HCT116 (cell line): ENCODE measurements at regions not wholly inside any gene's neighbourhood (a gene's known extent, or its start where the extent isn't known, plus 50 kb on each side); places are given as distances from the start of the nearest gene placed in this dataset.

ENCODE experiments used
- ATAC-seq: fragments of 200-7000 bp; cut with Tn5 transposase; 2 replicates; pipeline ENCODE4 v1.9.1; 2020; ENCODE audit warnings: mild to moderate bottlenecking, moderate library complexity
- BruUV-seq: library from RNA; stranded (reverse); fragments of 400-500 nt; replicated peaks from 2 replicates; lab custom pipeline; 2021; lab: Mats Ljungman, UMichigan
- CTCF ChIA-PET: fragments of 300-600 bp; sonication (Branson Sonifier 250); formaldehyde crosslinking; loops from one replicate; lab custom pipeline; 2021; ENCODE audit warnings: antibody characterized with exemption; lab: Charles Lee
- POLR2A ChIA-PET: fragments of 300-600, 350-600 bp; sonication (Branson Sonifier 250); formaldehyde crosslinking; loops from one replicate; lab custom pipeline; 2021; ENCODE audit warnings: antibody characterized with exemption; lab: Charles Lee
- RAD21 ChIA-PET, 2 experiments: fragments of 300-600 bp; sonication (Branson Sonifier 250); formaldehyde crosslinking; loops; one replicate each; lab custom pipeline; 2023; ENCODE audit warnings: low total read pairs in 2 of 2; ENCODE audit not compliant: uncharacterized antibody in 2 of 2, unreplicated experiment in 2 of 2, low non-redundant PET in 1 of 2; lab: Charles Lee
- DNase-seq: peaks from one replicate; pipeline ENCODE4 v3.0.0-alpha.2; 2010; ENCODE audit warnings: low read depth, low spot score
- H2AFZ ChIP-seq: fragments of 200-600 bp; shearing (Covaris generic), sonication (generic); 2 replicates; pipeline ENCODE4 v1.6.1; 2017; ENCODE audit warnings: low read depth, mixed run types, mixed read lengths, antibody characterized with exemption, low read length; ENCODE audit not compliant: poor library complexity, severe bottlenecking
- H3K27ac ChIP-seq: 2 replicates; pipeline ENCODE4 v1.5.1; 2012; ENCODE audit warnings: low read depth, low read length
- H3K27me3 ChIP-seq: fragments of 200-600 bp; sonication (generic); 2 replicates; pipeline ENCODE4 v1.6.1; 2016; ENCODE audit warnings: mixed run types, low read length, mixed read lengths; ENCODE audit not compliant: insufficient read depth
- H3K36me3 ChIP-seq, 2 experiments: fragments of 200-500 bp in 1 of 2; fragments of 200-600 bp in 1 of 2; sonication (Bioruptor generic) in 1 of 2; sonication (generic) in 1 of 2; 2 replicates each; pipeline versions ENCODE4 v1.5.1 to v1.6.1; 2014 to 2016; ENCODE audit warnings: low read length in 2 of 2, inconsistent platforms in 1 of 2, mixed read lengths in 1 of 2, mixed run types in 1 of 2; ENCODE audit not compliant: insufficient read depth in 2 of 2, control insufficient read depth in 1 of 2
- H3K4me1 ChIP-seq, 2 experiments: fragments of 200-600 bp in 1 of 2; sonication (generic) in 1 of 2; 2 replicates each; pipeline versions ENCODE4 v1.5.1 to v1.6.1; 2012 to 2017; ENCODE audit warnings: low read length in 2 of 2, inconsistent platforms in 1 of 2, mild to moderate bottlenecking in 1 of 2, mixed read lengths in 1 of 2, mixed run types in 1 of 2, moderate library complexity in 1 of 2; ENCODE audit not compliant: insufficient read depth in 2 of 2, control insufficient read depth in 1 of 2
- H3K4me2 ChIP-seq: fragments of 200-600 bp; sonication (generic); 2 replicates; pipeline ENCODE4 v1.6.1; 2017; ENCODE audit warnings: mixed run types, low read length, mixed read lengths
- H3K4me3 ChIP-seq, 2 experiments: fragments of 200-600 bp in 1 of 2; sonication (generic) in 1 of 2; replicated peaks in 1 of 2; 2 replicates each; pipeline ENCODE4 v1.5.1; 2011 to 2016; ENCODE audit warnings: low read length in 2 of 2, control low read depth in 1 of 2, low read depth in 1 of 2, mild to moderate bottlenecking in 1 of 2, mixed read lengths in 1 of 2, mixed run types in 1 of 2
- H3K79me2 ChIP-seq: fragments of 200-600 bp; sonication (generic); 2 replicates; pipeline ENCODE4 v1.6.1; 2017; ENCODE audit warnings: mild to moderate bottlenecking, mixed run types, low read length, moderate library complexity, mixed read lengths; ENCODE audit not compliant: insufficient read depth
- H3K9ac ChIP-seq: fragments of 200-600 bp; sonication (generic); 2 replicates; pipeline ENCODE4 v1.6.1; 2016; ENCODE audit warnings: low read length, mixed read lengths
- H3K9me2 ChIP-seq: fragments of 200-600 bp; sonication (generic), shearing (Covaris generic); 2 replicates; pipeline ENCODE4 v1.6.1; 2017; ENCODE audit warnings: mixed run types, mild to moderate bottlenecking, moderate library complexity; ENCODE audit not compliant: insufficient read depth
- H3K9me3 ChIP-seq, 2 experiments: fragments of 200-500 bp in 1 of 2; fragments of 200-600 bp in 1 of 2; sonication (Bioruptor generic) in 1 of 2; sonication (generic) in 1 of 2; 2 replicates each; pipeline ENCODE4 v1.6.1; 2014 to 2017; ENCODE audit warnings: low read length in 2 of 2, mixed read lengths in 2 of 2, inconsistent platforms in 1 of 2, low read depth in 1 of 2, mild to moderate bottlenecking in 1 of 2, mixed run types in 1 of 2, moderate library complexity in 1 of 2; ENCODE audit not compliant: control insufficient read depth in 1 of 2, insufficient read depth in 1 of 2
- H4K20me1 ChIP-seq: fragments of 200-600 bp; sonication (generic), shearing (Covaris generic); 2 replicates; pipeline ENCODE4 v1.6.1; 2017; ENCODE audit warnings: mixed run types, mild to moderate bottlenecking, moderate library complexity; ENCODE audit not compliant: insufficient read depth
- CBX3 ChIP-seq: IDR thresholded peaks from 2 replicates; pipeline ENCODE4 v1.6.1; 2012; ENCODE audit warnings: low read depth
- CEBPB ChIP-seq: IDR thresholded peaks from 2 replicates; pipeline ENCODE4 v1.6.1; 2012; ENCODE audit warnings: low read depth
- EGR1 ChIP-seq: IDR thresholded peaks from 2 replicates; pipeline ENCODE4 v1.6.1; 2012; ENCODE audit warnings: low read depth
- ELF1 ChIP-seq: IDR thresholded peaks from 2 replicates; pipeline ENCODE4 v1.6.1; 2012; ENCODE audit warnings: low read depth, borderline replicate concordance
- EZH2 ChIP-seq: fragments of 200-600 bp; sonication (generic); IDR thresholded peaks from 2 replicates; pipeline ENCODE4 v1.6.1; 2017; ENCODE audit warnings: antibody characterized with exemption, mixed run types
- EZH2phosphoT487 ChIP-seq: fragments of 200-600 bp; IDR thresholded peaks from 2 replicates; pipeline ENCODE4 v1.6.1; 2018; ENCODE audit warnings: antibody characterized with exemption, borderline replicate concordance
- FOSL1 ChIP-seq: IDR thresholded peaks from 2 replicates; pipeline ENCODE4 v1.6.1; 2012; ENCODE audit warnings: low read depth
- JUND ChIP-seq: IDR thresholded peaks from 2 replicates; pipeline ENCODE4 v1.6.1; 2012
- MAX ChIP-seq: IDR thresholded peaks from 2 replicates; pipeline ENCODE4 v1.6.1; 2012
- POLR2A ChIP-seq: IDR thresholded peaks from 2 replicates; pipeline ENCODE4 v1.7.0; 2011; ENCODE audit warnings: borderline replicate concordance; ENCODE audit not compliant: insufficient read depth, insufficient read length; ENCODE audit errors: extremely low read depth
- POLR2AphosphoS5 ChIP-seq: IDR thresholded peaks from 2 replicates; pipeline ENCODE4 v1.6.1; 2011; ENCODE audit warnings: mild to moderate bottlenecking, low read depth, low read length, moderate library complexity
- RAD21 ChIP-seq: IDR thresholded peaks from 2 replicates; pipeline ENCODE4 v1.6.1; 2012; ENCODE audit warnings: low read depth, mild to moderate bottlenecking
- REST ChIP-seq: IDR thresholded peaks from 2 replicates; pipeline ENCODE4 v1.6.1; 2012; ENCODE audit warnings: low read depth
- SIN3A ChIP-seq: IDR thresholded peaks from 2 replicates; pipeline ENCODE4 v1.6.1; 2012; ENCODE audit warnings: low read depth
- SP1 ChIP-seq: IDR thresholded peaks from 2 replicates; pipeline ENCODE4 v1.6.1; 2012; ENCODE audit warnings: low read depth
- SRF ChIP-seq: IDR thresholded peaks from 2 replicates; pipeline ENCODE4 v1.6.1; 2012; ENCODE audit warnings: low read depth
- TCF7L2 ChIP-seq: IDR thresholded peaks from 2 replicates; pipeline ENCODE4 v1.7.0; 2011; ENCODE audit warnings: borderline replicate concordance, inconsistent platforms; ENCODE audit not compliant: insufficient read depth, insufficient read length; ENCODE audit errors: extremely low read depth
- YY1 ChIP-seq: IDR thresholded peaks from 2 replicates; pipeline ENCODE4 v1.6.1; 2011; ENCODE audit warnings: low read length, low read depth, moderate library complexity, mild to moderate bottlenecking; ENCODE audit not compliant: insufficient replicate concordance; ENCODE audit errors: extremely low read depth
- ZNF274 ChIP-seq: fragments of 200-500 bp; sonication (Bioruptor generic); IDR thresholded peaks from 2 replicates; pipeline ENCODE4 v1.6.1; 2014; ENCODE audit warnings: mild to moderate bottlenecking, low read depth, low read length, inconsistent platforms
- intact Hi-C: fragments of 100-400 bp; cut with micrococcal nuclease; formaldehyde crosslinking; loops from 2 replicates; pipeline ENCODE4 v1.10.0; 2022

GRCh38 chr20:19887556-19888268, 129.4 kb upstream of the NAA20 start (continued):
- TF ChIP-seq RAD21: no peak
- TF ChIP-seq ELF1: no peak
- TF ChIP-seq EZH2phosphoT487: no peak
- no peak for TF ChIP-seq SRF
- no peak for TF ChIP-seq SP1
- TF ChIP-seq CBX3: no peak
- TF ChIP-seq POLR2A: no peak
- TF ChIP-seq CEBPB: no peak
- no peak for TF ChIP-seq SIN3A

- H3K4me2 ChIP-seq: no peak overlapping the region
- TF ChIP-seq EZH2phosphoT487 (no peak), JUND (no peak), POLR2A (no peak), EZH2 (no peak), MAX (no peak), YY1 (no peak), RAD21 (no peak), CBX3 (no peak), POLR2AphosphoS5 (no peak), CEBPB (no peak), REST (no peak), FOSL1 (no peak), ZNF274 (no peak), EGR1 (no peak), TCF7L2 (no peak), SIN3A (no peak)
- ChIA-PET POLR2A (no interaction called here), CTCF (no interaction called here), RAD21 (no interaction called here)
- no peak overlapping the region for H3K27ac ChIP-seq
- no peak overlapping the region for H3K4me3 ChIP-seq
- peaks cover 0 to 16% of the 10 kb centered on the region in 2 experiments; a peak in 3 of 4 replicates for H3K4me1 ChIP-seq
- H3K9ac ChIP-seq: no peak overlapping the region
- DNase-seq: no peak
- ATAC-seq: no peak
- H3K36me3 ChIP-seq: no peaks in the 10 kb centered on the region
- BruUV-seq: no TSS peak
- no peaks in the 10 kb centered on the region for H3K9me3 ChIP-seq
- H2AFZ ChIP-seq: no peak overlapping the region
- H4K20me1 ChIP-seq: no peaks in the 10 kb centered on the region
- H3K9me2 ChIP-seq: no peaks in the 10 kb centered on the region
- intact Hi-C loops: loop anchor here (10.0 kb wide), 1 partner anchor 103 kb away; no protein-coding TSS in a partner anchor
- H3K27me3 ChIP-seq: no peaks in the 10 kb centered on the region
- no peaks in the 10 kb centered on the region for H3K79me2 ChIP-seq
Measured at GRCh38 chr20:19888269-19888671, 128.9 kb upstream of the NAA20 start.
